ENCODE measurements at regions not wholly inside any gene's neighbourhood (a gene's known extent, or its start where the extent isn't known, plus 50 kb on each side); places are given as distances from the start of the nearest gene placed in this dataset.
A peak's percentile ranks its signal among the peaks of the same experiment; 100 is the strongest.

DNA sequence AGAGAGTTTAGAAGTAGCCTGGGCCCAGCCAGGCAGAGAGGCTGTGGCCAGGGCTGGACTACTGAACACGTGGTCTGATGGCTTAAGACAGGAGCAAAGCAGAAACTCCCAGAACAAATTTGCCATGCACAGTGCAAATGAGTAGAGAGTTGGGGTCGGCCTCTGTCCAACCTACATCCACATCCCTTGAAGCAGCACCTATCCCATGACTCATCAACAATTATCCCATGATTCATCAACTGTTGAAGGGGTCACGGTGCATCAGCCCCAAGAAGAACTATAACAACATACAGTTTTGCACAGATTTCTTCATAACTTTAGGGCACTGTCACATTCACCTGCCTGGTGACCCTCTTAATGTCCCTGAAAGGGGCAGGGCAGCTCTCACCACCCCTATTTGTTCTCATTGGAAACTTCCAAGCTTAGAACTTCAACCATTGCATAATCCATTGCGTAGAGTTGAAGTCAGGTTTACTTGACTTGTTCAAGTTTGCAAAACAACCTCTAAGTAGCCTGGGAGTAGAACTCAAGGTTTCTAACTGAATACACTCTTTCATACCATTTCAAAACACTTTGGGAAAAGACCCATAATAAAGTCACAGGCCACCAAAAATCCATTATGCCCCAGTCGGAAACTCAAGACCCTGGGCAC, 235.2 kb upstream of the CDH5 start:
- no peaks in the 10 kb centered on the region for H3K4me1 Mint-ChIP-seq
- no peak for ATAC-seq
- DNase-seq: no peak
- no peak overlapping the region for H3K27ac ChIP-seq (ENCODE audit: low read depth, low read length)
- H3K27me3 Mint-ChIP-seq: peaks cover 39 to 68% (median 55%) of the 10 kb centered on the region in 5 donors
- H3K36me3 ChIP-seq (ENCODE audit: control insufficient read depth in 2 of 3, insufficient read depth in 3 of 3, low read length in 3 of 3): no peaks in the 10 kb centered on the region
- no peak overlapping the region for H3K4me3 Mint-ChIP-seq
- peaks cover 0 to 2% of the 10 kb centered on the region in 2 donors for H3K27me3 ChIP-seq (ENCODE audit: control insufficient read depth in 2 of 2, insufficient read depth in 2 of 2, low read length in 2 of 2)
- POLR2A ChIA-PET: no interaction called here
- CTCF ChIA-PET: no interaction called here
- H3K4me3 ChIP-seq (ENCODE audit: low read length): no peak overlapping the region
- H3K27ac Mint-ChIP-seq: no peak overlapping the region
- peaks cover 0 to 3% (median 0%) of the 10 kb centered on the region in 11 donors for H3K9me3 Mint-ChIP-seq
- no peaks in the 10 kb centered on the region for H3K9me3 ChIP-seq (ENCODE audit: control insufficient read depth in 2 of 3, low read length in 3 of 3)
- intact Hi-C loops (cut with micrococcal nuclease): no loop called here
- H3K36me3 Mint-ChIP-seq: peaks cover 0 to 6% (median 0%) of the 10 kb centered on the region in 5 donors
- H3K4me1 ChIP-seq (ENCODE audit: control insufficient read depth in 2 of 2, insufficient read depth in 2 of 2, low read length in 2 of 2): no peaks in the 10 kb centered on the region

DNA sequence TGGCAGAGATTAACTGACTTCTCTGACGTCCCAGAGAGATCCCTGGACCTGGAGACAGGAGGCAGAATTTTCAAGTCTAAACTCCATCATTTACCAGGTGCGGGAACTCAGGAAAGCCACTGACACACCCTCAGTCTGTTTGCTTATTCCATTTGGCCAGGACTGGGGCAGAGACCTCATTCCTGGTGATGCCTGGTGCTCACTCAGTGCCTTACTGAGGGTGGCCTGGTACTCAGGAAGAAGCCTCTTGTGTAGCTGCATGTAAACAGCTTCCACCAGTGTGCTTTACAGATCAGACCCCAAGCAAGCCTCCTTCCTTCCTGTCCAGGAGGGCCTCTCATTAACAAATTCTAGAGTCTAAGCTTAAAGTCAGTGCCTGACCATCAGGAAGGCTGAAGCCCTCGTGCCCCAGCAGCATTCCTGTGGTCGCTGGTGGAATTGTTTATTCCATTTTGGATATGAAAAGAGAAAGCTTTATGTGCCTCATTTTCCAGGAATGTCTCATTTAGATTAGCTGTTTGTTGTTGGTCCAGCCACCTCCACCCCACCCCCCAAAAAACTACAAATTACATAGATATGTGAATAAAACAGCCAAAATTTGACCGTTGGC, 236.1 kb upstream of the CDH5 start:
- H3K4me3 ChIP-seq (ENCODE audit: low read length): no peak overlapping the region
- no peaks in the 10 kb centered on the region for H3K4me1 Mint-ChIP-seq
- H3K36me3 Mint-ChIP-seq: peaks cover 0 to 6% (median 0%) of the 10 kb centered on the region in 5 donors
- H3K36me3 ChIP-seq (ENCODE audit: control insufficient read depth in 2 of 3, insufficient read depth in 3 of 3, low read length in 3 of 3): no peaks in the 10 kb centered on the region
- no peak overlapping the region for H3K27ac ChIP-seq (ENCODE audit: low read depth, low read length)
- H3K4me1 ChIP-seq (ENCODE audit: control insufficient read depth in 2 of 2, insufficient read depth in 2 of 2, low read length in 2 of 2): no peaks in the 10 kb centered on the region
- H3K9me3 ChIP-seq (ENCODE audit: control insufficient read depth in 2 of 3, low read length in 3 of 3): no peaks in the 10 kb centered on the region
- ATAC-seq (no peak), DNase-seq (no peak)
- no peak overlapping the region for H3K4me3 Mint-ChIP-seq
- ChIA-PET POLR2A (no interaction called here), CTCF (no interaction called here)
- H3K27me3 Mint-ChIP-seq: peaks cover 43 to 72% (median 57%) of the 10 kb centered on the region in 5 donors
- H3K9me3 Mint-ChIP-seq: peaks cover 0 to 3% (median 0%) of the 10 kb centered on the region in 11 donors
- H3K27ac Mint-ChIP-seq: no peak overlapping the region
- H3K27me3 ChIP-seq (ENCODE audit: control insufficient read depth in 2 of 2, insufficient read depth in 2 of 2, low read length in 2 of 2): peaks cover 0 to 2% of the 10 kb centered on the region in 2 donors
- intact Hi-C loops (cut with micrococcal nuclease): no loop called here

DNA sequence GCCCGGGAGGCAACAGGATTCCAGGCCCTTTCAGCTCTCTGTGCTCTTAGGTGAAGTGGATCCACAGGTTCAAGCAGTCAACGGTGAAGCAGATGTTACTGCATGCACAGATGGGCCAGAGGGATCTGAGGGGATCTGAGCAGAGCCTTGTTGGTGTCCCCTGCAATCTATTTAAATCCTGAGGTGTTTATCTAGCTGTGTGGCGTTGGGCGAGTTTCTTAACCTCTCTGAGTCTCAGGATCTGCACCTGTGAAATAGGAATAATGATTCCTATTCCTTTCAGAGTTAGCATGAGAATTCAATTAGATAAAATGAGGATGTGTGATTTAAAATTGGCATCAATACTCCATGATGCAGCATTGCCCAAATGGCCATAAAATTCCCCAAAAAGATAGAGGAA, 237.3 kb upstream of the CDH5 start:
- no peak overlapping the region for H3K27ac ChIP-seq (ENCODE audit: low read depth, low read length)
- no peaks in the 10 kb centered on the region for H3K4me1 Mint-ChIP-seq
- H3K27me3 ChIP-seq (ENCODE audit: control insufficient read depth in 2 of 2, insufficient read depth in 2 of 2, low read length in 2 of 2): peaks cover 0 to 2% of the 10 kb centered on the region in 2 donors
- no peak overlapping the region for H3K4me3 ChIP-seq (ENCODE audit: low read length)
- no peaks in the 10 kb centered on the region for H3K9me3 ChIP-seq (ENCODE audit: control insufficient read depth in 2 of 3, low read length in 3 of 3)
- no peak overlapping the region for H3K27ac Mint-ChIP-seq
- no peaks in the 10 kb centered on the region for H3K4me1 ChIP-seq (ENCODE audit: control insufficient read depth in 2 of 2, insufficient read depth in 2 of 2, low read length in 2 of 2)
- ATAC-seq: no peak
- POLR2A ChIA-PET: no interaction called here
- peaks cover 45 to 73% (median 62%) of the 10 kb centered on the region in 5 donors for H3K27me3 Mint-ChIP-seq
- peaks cover 0 to 6% (median 0%) of the 10 kb centered on the region in 5 donors for H3K36me3 Mint-ChIP-seq
- CTCF ChIA-PET: no interaction called here
- no peak overlapping the region for H3K4me3 Mint-ChIP-seq
- H3K36me3 ChIP-seq (ENCODE audit: control insufficient read depth in 2 of 3, insufficient read depth in 3 of 3, low read length in 3 of 3): no peaks in the 10 kb centered on the region
- H3K9me3 Mint-ChIP-seq: peaks cover 0 to 3% (median 0%) of the 10 kb centered on the region in 11 donors
- DNase-seq: no peak
- intact Hi-C loops (cut with micrococcal nuclease): no loop called here

DNA sequence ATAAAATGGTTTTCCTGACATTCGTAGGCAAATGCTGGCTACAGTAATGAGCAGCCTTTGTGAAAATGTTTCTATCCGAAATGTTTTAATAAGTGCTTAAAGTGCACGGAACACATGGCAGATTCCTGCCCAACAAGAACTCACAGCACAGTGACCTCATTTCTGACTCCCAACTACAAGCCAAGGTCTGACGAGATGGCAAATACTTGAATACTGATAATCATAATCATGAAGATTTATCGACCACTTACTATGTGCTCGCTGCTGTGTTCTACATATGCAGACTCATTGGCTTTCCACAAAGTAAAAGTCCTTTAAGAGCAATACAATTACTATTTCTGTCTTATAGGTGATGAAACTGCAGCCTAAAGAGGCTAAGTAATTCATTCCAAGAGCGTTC, 238.1 kb upstream of the CDH5 start:
- intact Hi-C loops (cut with micrococcal nuclease): no loop called here
- H3K4me3 Mint-ChIP-seq: no peak overlapping the region
- H3K9me3 ChIP-seq (ENCODE audit: control insufficient read depth in 2 of 3, low read length in 3 of 3): no peaks in the 10 kb centered on the region
- H3K27ac Mint-ChIP-seq: no peak overlapping the region
- no peak overlapping the region for H3K27ac ChIP-seq (ENCODE audit: low read depth, low read length)
- H3K27me3 ChIP-seq (ENCODE audit: control insufficient read depth in 2 of 2, insufficient read depth in 2 of 2, low read length in 2 of 2): peaks cover 0 to 2% of the 10 kb centered on the region in 2 donors
- no peak overlapping the region for H3K4me3 ChIP-seq (ENCODE audit: low read length)
- no peaks in the 10 kb centered on the region for H3K4me1 ChIP-seq (ENCODE audit: control insufficient read depth in 2 of 2, insufficient read depth in 2 of 2, low read length in 2 of 2)
- no peaks in the 10 kb centered on the region for H3K9me3 Mint-ChIP-seq
- CTCF ChIA-PET: no interaction called here
- H3K36me3 ChIP-seq (ENCODE audit: control insufficient read depth in 2 of 3, insufficient read depth in 3 of 3, low read length in 3 of 3): no peaks in the 10 kb centered on the region
- H3K27me3 Mint-ChIP-seq: peaks cover 43 to 68% (median 55%) of the 10 kb centered on the region in 5 donors
- no peaks in the 10 kb centered on the region for H3K4me1 Mint-ChIP-seq
- POLR2A ChIA-PET: no interaction called here
- H3K36me3 Mint-ChIP-seq: peaks cover 0 to 6% (median 0%) of the 10 kb centered on the region in 5 donors
- ATAC-seq: no peak
- DNase-seq: no peak

DNA sequence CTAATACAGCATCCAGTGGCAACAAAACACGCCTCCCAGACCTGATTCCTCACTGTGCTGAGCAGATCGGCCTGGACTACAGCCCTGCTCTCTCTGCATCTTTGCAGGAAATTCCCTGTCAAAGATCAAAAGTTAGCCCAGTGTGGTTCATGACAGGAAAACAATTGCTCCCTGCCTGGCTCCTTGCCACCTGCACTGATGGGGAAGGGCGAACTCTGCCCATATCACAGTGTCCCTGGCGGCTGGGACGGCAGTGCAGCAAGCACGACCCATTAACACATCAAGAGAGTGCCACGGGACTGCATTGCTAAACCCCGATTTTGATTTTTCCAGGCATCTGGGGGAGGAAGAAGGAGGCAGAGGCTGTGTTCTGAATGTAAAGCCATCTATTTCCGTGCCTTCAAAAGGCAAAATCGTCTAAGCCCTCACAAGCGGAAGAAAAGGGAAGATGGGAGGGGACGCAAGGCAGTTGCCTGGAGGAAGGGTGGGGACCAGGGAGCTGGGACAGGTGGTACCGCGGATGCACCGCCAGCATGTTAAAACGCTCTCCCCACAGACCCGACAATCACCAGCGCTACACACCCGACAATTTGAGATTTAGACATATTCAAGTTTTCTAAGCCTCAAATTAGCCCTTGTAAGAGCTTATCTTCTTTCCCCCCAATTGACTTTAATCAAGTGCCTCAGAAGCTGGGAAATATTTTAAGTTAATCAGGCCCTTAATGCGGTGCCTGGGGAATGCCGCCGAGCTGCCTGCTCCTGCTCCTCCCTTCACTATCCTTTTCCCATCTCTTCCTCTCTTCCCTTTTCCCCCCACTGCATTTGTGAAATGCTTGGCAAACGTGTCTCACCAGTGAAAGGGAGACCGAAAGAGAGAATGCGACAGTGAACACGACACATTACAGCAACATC, 238.8 kb upstream of the CDH5 start:
- Mint-ChIP-seq H3K4me1 (no peaks in the 10 kb centered on the region), H3K27me3 (peaks cover 43 to 62% (median 54%) of the 10 kb centered on the region in 5 donors), H3K36me3 (peaks cover 0 to 6% (median 0%) of the 10 kb centered on the region in 5 donors), H3K27ac (peak overlapping the region in 1 of 9 donors; percentile 27), H3K4me3 (peak overlapping the region in 1 of 10 donors; percentile 23), H3K9me3 (no peaks in the 10 kb centered on the region)
- peaks cover 0 to 2% of the 10 kb centered on the region in 2 donors for H3K27me3 ChIP-seq (ENCODE audit: control insufficient read depth in 2 of 2, insufficient read depth in 2 of 2, low read length in 2 of 2)
- ATAC-seq: no peak
- ChIA-PET POLR2A (no interaction called here), CTCF (no interaction called here)
- DNase-seq: no peak
- intact Hi-C loops (cut with micrococcal nuclease): no loop called here
- H3K9me3 ChIP-seq (ENCODE audit: control insufficient read depth in 2 of 3, low read length in 3 of 3): no peaks in the 10 kb centered on the region
- no peak overlapping the region for H3K27ac ChIP-seq (ENCODE audit: low read depth, low read length)
- no peak overlapping the region for H3K4me3 ChIP-seq (ENCODE audit: low read length)
- no peaks in the 10 kb centered on the region for H3K36me3 ChIP-seq (ENCODE audit: control insufficient read depth in 2 of 3, insufficient read depth in 3 of 3, low read length in 3 of 3)
- no peaks in the 10 kb centered on the region for H3K4me1 ChIP-seq (ENCODE audit: control insufficient read depth in 2 of 2, insufficient read depth in 2 of 2, low read length in 2 of 2)

- Mint-ChIP-seq H3K4me1 (peaks cover 0 to 2% (median 0%) of the 10 kb centered on the region in 7 donors), H3K27me3 (peaks cover 7 to 41% (median 36%) of the 10 kb centered on the region in 5 donors), H3K36me3 (no peaks in the 10 kb centered on the region), H3K4me3 (no peak overlapping the region), H3K9me3 (peaks cover 0 to 6% (median 0%) of the 10 kb centered on the region in 11 donors), H3K27ac (no peak overlapping the region)
- Histone ChIP-seq H3K27me3 (ENCODE audit: control insufficient read depth in 2 of 2, insufficient read depth in 2 of 2, low read length in 2 of 2) (no peaks in the 10 kb centered on the region), H3K4me1 (ENCODE audit: control insufficient read depth in 2 of 2, insufficient read depth in 2 of 2, low read length in 2 of 2) (no peaks in the 10 kb centered on the region), H3K9me3 (ENCODE audit: control insufficient read depth in 2 of 3, low read length in 3 of 3) (no peaks in the 10 kb centered on the region), H3K27ac (ENCODE audit: low read depth, low read length) (no peak overlapping the region), H3K36me3 (ENCODE audit: control insufficient read depth in 2 of 3, insufficient read depth in 3 of 3, low read length in 3 of 3) (no peaks in the 10 kb centered on the region), H3K4me3 (ENCODE audit: low read length) (no peak overlapping the region)
- ChIA-PET CTCF (no interaction called here), POLR2A (interaction anchor here (0.8 kb wide), 1 partner anchor 35 kb away, joined by 3 read pairs; no protein-coding TSS in a partner anchor)
- ATAC-seq: no peak
- no peak for DNase-seq
- intact Hi-C loops (cut with micrococcal nuclease): no loop called here
Measured at GRCh38 chr16:66121466-66121865, 245.0 kb upstream of the CDH5 start.

Measured in naive thymus-derived CD4-positive, alpha-beta T cell (primary cell).